SK-N-SH (cell line): ENCODE measurements at regions not wholly inside any gene's neighbourhood (a gene's known extent, or its start where the extent isn't known, plus 50 kb on each side); places are given as distances from the start of the nearest gene placed in this dataset.
"Not testable (repeated sequence)": the region's sequence is repeated elsewhere in the genome, so short reads cannot be mapped to it uniquely, and the experiment has no call there.

Experiments
- CTCF ChIA-PET: fragments of 300-600, 350-600 bp; formaldehyde crosslinking; extraction: SDS; loops from one replicate; lab custom pipeline; 2021; lab: Yijun Ruan, JAX
- POLR2A ChIA-PET: fragments of 350-600 bp; sonication (Branson Sonifier 250); formaldehyde crosslinking; extraction: SDS; loops from one replicate; lab custom pipeline; 2020; ENCODE audit warnings: antibody characterized with exemption, inconsistent platforms; lab: Yijun Ruan, JAX
- DNase-seq: peaks from one replicate; pipeline ENCODE4 v3.0.0; 2012
- H2AFZ ChIP-seq: fragments of 200-600 bp; sonication (generic); 2 replicates; pipeline ENCODE4 v1.8.1; 2016; ENCODE audit warnings: antibody characterized with exemption, mild to moderate bottlenecking, low read depth
- H3F3A ChIP-seq: fragments of 200-600 bp; sonication (generic); replicated peaks from 2 replicates; pipeline ENCODE3; 2016; ENCODE audit warnings: antibody characterized with exemption, mild to moderate bottlenecking; ENCODE audit not compliant: insufficient read depth
- H3K27ac ChIP-seq, 2 experiments: fragments of 200-500 bp in 1 of 2; fragments of 200-600 bp in 1 of 2; sonication (Bioruptor generic) in 1 of 2; sonication (generic), shearing (Covaris generic) in 1 of 2; 2 replicates each; pipeline versions ENCODE4 v1.5.1 to v1.6.1; 2014 to 2016; ENCODE audit warnings: low read depth in 2 of 2, inconsistent platforms in 1 of 2, low read length in 1 of 2, mild to moderate bottlenecking in 1 of 2, mixed read lengths in 1 of 2
- H3K27me3 ChIP-seq: fragments of 200-600 bp; sonication (generic), shearing (Covaris generic); 2 replicates; pipeline ENCODE4 v1.6.1; 2016; ENCODE audit warnings: mixed run types; ENCODE audit not compliant: insufficient read depth
- H3K36me3 ChIP-seq, 2 experiments: fragments of 200-500 bp in 1 of 2; fragments of 200-600 bp in 1 of 2; sonication (Bioruptor generic) in 1 of 2; sonication (generic) in 1 of 2; replicated peaks in 1 of 2; 2 replicates each; pipeline versions ENCODE3 to v1.5.1; 2014 to 2016; ENCODE audit warnings: low read length in 1 of 2, mild to moderate bottlenecking in 1 of 2; ENCODE audit not compliant: insufficient read depth in 2 of 2, control insufficient read depth in 1 of 2
- H3K4me1 ChIP-seq, 2 experiments: fragments of 200-500 bp in 1 of 2; fragments of 200-600 bp in 1 of 2; sonication (Bioruptor generic) in 1 of 2; sonication (generic), shearing (Covaris generic) in 1 of 2; 2 replicates each; pipeline versions ENCODE4 v1.5.1 to v1.6.1; 2014 to 2016; ENCODE audit warnings: low read depth in 1 of 2, low read length in 1 of 2, mixed run types in 1 of 2; ENCODE audit not compliant: insufficient read depth in 2 of 2, control insufficient read depth in 1 of 2
- H3K4me2 ChIP-seq: fragments of 200-600 bp; sonication (generic), shearing (Covaris generic); 2 replicates; pipeline ENCODE4 v1.6.1; 2017; ENCODE audit warnings: mixed run types
- H3K4me3 ChIP-seq, 2 experiments: fragments of 200-500 bp in 1 of 2; fragments of 200-600 bp in 1 of 2; sonication (Bioruptor generic) in 1 of 2; sonication (generic), shearing (Covaris generic) in 1 of 2; 2 replicates each; pipeline versions ENCODE4 v1.5.1 to v1.8.1; 2014 to 2016; ENCODE audit warnings: low read depth in 2 of 2, inconsistent platforms in 1 of 2, low read length in 1 of 2, mild to moderate bottlenecking in 1 of 2, mixed read lengths in 1 of 2, moderate library complexity in 1 of 2
- H3K79me2 ChIP-seq: fragments of 200-600 bp; sonication (generic); 2 replicates; pipeline ENCODE4 v1.8.1; 2017; ENCODE audit warnings: mild to moderate bottlenecking; ENCODE audit not compliant: insufficient read depth
- H3K9ac ChIP-seq: fragments of 200-600 bp; sonication (generic); 2 replicates; pipeline ENCODE4 v1.6.1; 2017; ENCODE audit warnings: mixed run types
- H3K9me2 ChIP-seq: fragments of 200-600 bp; sonication (generic); 2 replicates; pipeline ENCODE4 v1.6.1; 2017; ENCODE audit warnings: mixed run types
- H3K9me3 ChIP-seq: fragments of 200-600 bp; sonication (generic); 2 replicates; pipeline ENCODE4 v1.6.1; 2017; ENCODE audit warnings: mixed run types, mild to moderate bottlenecking, moderate library complexity
- H4K20me1 ChIP-seq: fragments of 200-600 bp; sonication (generic); 2 replicates; pipeline ENCODE4 v1.6.1; 2017; ENCODE audit warnings: mild to moderate bottlenecking, mixed run types; ENCODE audit not compliant: insufficient read depth
- ELF1 ChIP-seq: IDR thresholded peaks from 2 replicates; pipeline ENCODE4 v1.4.0; 2012
- EZH2phosphoT487 ChIP-seq: fragments of 200-600 bp; sonication (generic); IDR thresholded peaks from 2 replicates; pipeline ENCODE4 v1.6.1; 2017; ENCODE audit warnings: low read depth, mixed run types, mild to moderate bottlenecking, antibody characterized with exemption, moderate library complexity, borderline replicate concordance
- GABPA ChIP-seq: IDR thresholded peaks from 2 replicates; pipeline ENCODE4 v1.4.0; 2012; ENCODE audit warnings: low read depth, mild to moderate bottlenecking
- JUND ChIP-seq: IDR thresholded peaks from 2 replicates; pipeline ENCODE4 v1.4.0; 2012
- MXI1 ChIP-seq: IDR thresholded peaks from 2 replicates; pipeline ENCODE4 v1.6.1; 2012; ENCODE audit warnings: mild to moderate bottlenecking, low read depth, low read length, improper control_type of control experiment
- NFIC ChIP-seq: IDR thresholded peaks from 2 replicates; pipeline ENCODE4 v1.4.0; 2012; ENCODE audit warnings: borderline replicate concordance
- POLR2AphosphoS5 ChIP-seq: IDR thresholded peaks from 2 replicates; pipeline ENCODE4 v1.6.1; 2012; ENCODE audit warnings: low read depth, low read length
- RCOR1 ChIP-seq: fragments of 150-350 bp; IDR thresholded peaks from 2 replicates; pipeline ENCODE4 v1.6.1; 2017; ENCODE audit warnings: antibody characterized with exemption, low read length
- TAF1 ChIP-seq: IDR thresholded peaks from 2 replicates; pipeline ENCODE4 v1.6.1; 2012; ENCODE audit warnings: low read depth, mild to moderate bottlenecking, low read length, moderate library complexity, borderline replicate concordance
- WGBS: methylation state at CpG from one replicate; pipeline ENCODE4 v1.1.6; 2017; ENCODE audit warnings: low lambda C conversion rate; 5-methylcytosine and 5-hydroxymethylcytosine counted together
- TF ChIP-seq, protein P1 (sequence below): IDR thresholded peaks from 2 replicates; pipeline ENCODE4; 2012
- TF ChIP-seq, protein P2 (sequence below): IDR thresholded peaks from 2 replicates; pipeline ENCODE4 v1.6.1; 2012; ENCODE audit warnings: mild to moderate bottlenecking, low read depth, low read length, moderate library complexity
- TF ChIP-seq, protein P3 (sequence below): IDR thresholded peaks from 2 replicates; pipeline ENCODE4 v1.4.0; 2012; ENCODE audit warnings: low read depth, borderline replicate concordance
- TF ChIP-seq, protein P4 (sequence below): fragments of 200-600 bp; sonication (generic); IDR thresholded peaks from 2 replicates; pipeline ENCODE4 v1.6.1; 2017; ENCODE audit warnings: antibody characterized with exemption, mild to moderate bottlenecking, moderate library complexity
- TF ChIP-seq, protein P5 (sequence below): fragments of 150-350 bp; IDR thresholded peaks from 2 replicates; pipeline ENCODE4 v1.6.1; 2016; ENCODE audit warnings: mild to moderate bottlenecking, low read depth, low read length
- TF ChIP-seq, protein P6 (sequence below): IDR thresholded peaks from 2 replicates; pipeline ENCODE4 v1.4.0; 2012; ENCODE audit warnings: low read depth

DNA sequence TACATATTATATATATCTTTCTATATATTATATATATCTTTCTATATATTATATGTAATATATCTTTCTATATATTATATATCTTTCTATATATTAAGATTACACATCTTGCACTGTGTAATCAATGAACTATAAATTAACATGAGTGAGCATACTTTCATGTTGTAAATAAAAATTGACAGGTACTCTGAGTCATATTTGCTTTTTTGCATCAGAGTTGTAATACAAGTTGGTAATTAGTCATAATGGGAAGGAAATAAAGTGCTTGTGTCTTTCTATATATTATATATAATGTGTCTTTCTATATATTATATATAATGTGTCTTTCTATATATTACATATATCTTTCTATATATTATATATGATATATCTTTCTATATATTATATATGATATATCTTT is 172.5 kb upstream of the MAGI2 start:
- H4K20me1 ChIP-seq, H3K4me1 ChIP-seq, CTCF ChIA-PET, DNase-seq, H2AFZ ChIP-seq, H3K4me2 ChIP-seq, H3K9ac ChIP-seq, H3K27ac ChIP-seq, POLR2A ChIA-PET, H3K9me3 ChIP-seq, H3K9me2 ChIP-seq, H3K27me3 ChIP-seq, H3K4me3 ChIP-seq, H3K79me2 ChIP-seq, H3F3A ChIP-seq, H3K36me3 ChIP-seq: not testable (repeated sequence)

DNA sequence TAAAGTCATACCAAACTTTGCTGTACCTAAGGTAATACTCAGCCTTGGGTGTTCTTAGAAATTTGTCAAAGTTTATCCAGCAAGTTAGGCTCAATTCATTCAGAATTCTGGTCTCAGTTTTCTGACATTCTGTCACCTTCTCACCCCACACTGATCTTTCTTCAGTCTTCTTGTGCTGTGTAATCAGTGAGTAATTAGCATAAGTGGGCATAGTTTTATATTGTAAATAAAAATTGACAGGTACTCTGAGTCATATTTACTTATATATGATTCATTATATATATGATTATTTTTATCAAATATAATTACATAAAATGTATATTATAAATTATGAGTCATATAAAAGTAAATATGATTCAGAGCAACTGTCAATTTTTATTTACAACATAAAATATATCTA is 170.9 kb upstream of the MAGI2 start:
- Histone ChIP-seq H3K4me3 (no peak overlapping the region), H3K9me3 (no peaks in the 10 kb centered on the region; the same call in 1 of the 2 replicates), H4K20me1 (no peaks in the 10 kb centered on the region), H3K4me1 (no peaks in the 10 kb centered on the region; a peak in 1 of 4 replicates), H3K27me3 (no peaks in the 10 kb centered on the region), H3K9ac (no peak overlapping the region), H3K4me2 (no peak overlapping the region), H3K9me2 (no peaks in the 10 kb centered on the region), H3F3A (peaks cover 2% of the 10 kb centered on the region), H3K36me3 (no peaks in the 10 kb centered on the region), H3K27ac (no peak overlapping the region), H3K79me2 (no peaks in the 10 kb centered on the region), H2AFZ (no peak overlapping the region)
- no peak for DNase-seq
- TF ChIP-seq GABPA, result no peak
- CTCF ChIA-PET, result no interaction called here
- POLR2A ChIA-PET, result no interaction called here

DNA sequence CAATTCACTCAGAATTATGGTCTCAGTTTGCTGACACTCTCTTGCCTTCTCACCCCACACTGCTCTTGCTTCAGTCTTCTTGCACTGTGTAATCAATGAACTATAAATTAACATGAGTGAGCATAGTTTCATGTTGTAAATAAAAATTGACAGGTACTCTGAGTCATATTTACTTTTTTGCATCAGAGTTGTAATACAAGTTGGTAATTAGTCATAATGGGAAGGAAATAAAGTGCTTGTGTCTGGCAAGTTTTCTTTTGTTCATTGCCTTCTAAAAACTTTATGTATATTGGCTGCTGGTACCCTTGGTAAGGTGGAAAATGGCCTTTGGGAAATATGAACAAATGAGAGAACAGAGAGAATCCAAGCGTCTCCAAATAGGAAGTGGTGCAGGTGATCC is 169.3 kb upstream of the MAGI2 start:
- Histone ChIP-seq H2AFZ (no peak overlapping the region), H3F3A (no peaks in the 10 kb centered on the region), H3K27ac (no peak overlapping the region), H3K4me3 (no peak overlapping the region), H3K4me1 (no peaks in the 10 kb centered on the region; a peak in 1 of 4 replicates), H3K79me2 (no peaks in the 10 kb centered on the region), H3K9ac (no peak overlapping the region), H3K27me3 (no peaks in the 10 kb centered on the region), H4K20me1 (no peaks in the 10 kb centered on the region), H3K9me2 (no peaks in the 10 kb centered on the region), H3K9me3 (no peaks in the 10 kb centered on the region; the same call in 1 of the 2 replicates), H3K36me3 (no peaks in the 10 kb centered on the region), H3K4me2 (no peak overlapping the region)
- 98% methylated on average over 1 of the region's 1 CpG for WGBS
- no peak for DNase-seq
- POLR2A ChIA-PET, result no interaction called here
- CTCF ChIA-PET, result no interaction called here
- TF ChIP-seq, protein P1, sequence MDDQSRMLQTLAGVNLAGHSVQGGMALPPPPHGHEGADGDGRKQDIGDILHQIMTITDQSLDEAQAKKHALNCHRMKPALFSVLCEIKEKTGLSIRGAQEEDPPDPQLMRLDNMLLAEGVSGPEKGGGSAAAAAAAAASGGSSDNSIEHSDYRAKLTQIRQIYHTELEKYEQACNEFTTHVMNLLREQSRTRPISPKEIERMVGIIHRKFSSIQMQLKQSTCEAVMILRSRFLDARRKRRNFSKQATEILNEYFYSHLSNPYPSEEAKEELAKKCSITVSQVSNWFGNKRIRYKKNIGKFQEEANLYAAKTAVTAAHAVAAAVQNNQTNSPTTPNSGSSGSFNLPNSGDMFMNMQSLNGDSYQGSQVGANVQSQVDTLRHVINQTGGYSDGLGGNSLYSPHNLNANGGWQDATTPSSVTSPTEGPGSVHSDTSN, result no peak
- TF ChIP-seq, protein P2, sequence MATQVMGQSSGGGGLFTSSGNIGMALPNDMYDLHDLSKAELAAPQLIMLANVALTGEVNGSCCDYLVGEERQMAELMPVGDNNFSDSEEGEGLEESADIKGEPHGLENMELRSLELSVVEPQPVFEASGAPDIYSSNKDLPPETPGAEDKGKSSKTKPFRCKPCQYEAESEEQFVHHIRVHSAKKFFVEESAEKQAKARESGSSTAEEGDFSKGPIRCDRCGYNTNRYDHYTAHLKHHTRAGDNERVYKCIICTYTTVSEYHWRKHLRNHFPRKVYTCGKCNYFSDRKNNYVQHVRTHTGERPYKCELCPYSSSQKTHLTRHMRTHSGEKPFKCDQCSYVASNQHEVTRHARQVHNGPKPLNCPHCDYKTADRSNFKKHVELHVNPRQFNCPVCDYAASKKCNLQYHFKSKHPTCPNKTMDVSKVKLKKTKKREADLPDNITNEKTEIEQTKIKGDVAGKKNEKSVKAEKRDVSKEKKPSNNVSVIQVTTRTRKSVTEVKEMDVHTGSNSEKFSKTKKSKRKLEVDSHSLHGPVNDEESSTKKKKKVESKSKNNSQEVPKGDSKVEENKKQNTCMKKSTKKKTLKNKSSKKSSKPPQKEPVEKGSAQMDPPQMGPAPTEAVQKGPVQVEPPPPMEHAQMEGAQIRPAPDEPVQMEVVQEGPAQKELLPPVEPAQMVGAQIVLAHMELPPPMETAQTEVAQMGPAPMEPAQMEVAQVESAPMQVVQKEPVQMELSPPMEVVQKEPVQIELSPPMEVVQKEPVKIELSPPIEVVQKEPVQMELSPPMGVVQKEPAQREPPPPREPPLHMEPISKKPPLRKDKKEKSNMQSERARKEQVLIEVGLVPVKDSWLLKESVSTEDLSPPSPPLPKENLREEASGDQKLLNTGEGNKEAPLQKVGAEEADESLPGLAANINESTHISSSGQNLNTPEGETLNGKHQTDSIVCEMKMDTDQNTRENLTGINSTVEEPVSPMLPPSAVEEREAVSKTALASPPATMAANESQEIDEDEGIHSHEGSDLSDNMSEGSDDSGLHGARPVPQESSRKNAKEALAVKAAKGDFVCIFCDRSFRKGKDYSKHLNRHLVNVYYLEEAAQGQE, result no peak
- no peak for TF ChIP-seq ELF1
- no peak for TF ChIP-seq TAF1
- TF ChIP-seq, protein P3, sequence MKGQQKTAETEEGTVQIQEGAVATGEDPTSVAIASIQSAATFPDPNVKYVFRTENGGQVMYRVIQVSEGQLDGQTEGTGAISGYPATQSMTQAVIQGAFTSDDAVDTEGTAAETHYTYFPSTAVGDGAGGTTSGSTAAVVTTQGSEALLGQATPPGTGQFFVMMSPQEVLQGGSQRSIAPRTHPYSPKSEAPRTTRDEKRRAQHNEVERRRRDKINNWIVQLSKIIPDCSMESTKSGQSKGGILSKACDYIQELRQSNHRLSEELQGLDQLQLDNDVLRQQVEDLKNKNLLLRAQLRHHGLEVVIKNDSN, result no peak
- no peak for TF ChIP-seq JUND
- no peak for TF ChIP-seq RCOR1
- no peak for TF ChIP-seq NFIC
- TF ChIP-seq POLR2AphosphoS5, result no peak
- no peak for TF ChIP-seq MXI1
- no peak for TF ChIP-seq EZH2phosphoT487
- TF ChIP-seq, protein P4, sequence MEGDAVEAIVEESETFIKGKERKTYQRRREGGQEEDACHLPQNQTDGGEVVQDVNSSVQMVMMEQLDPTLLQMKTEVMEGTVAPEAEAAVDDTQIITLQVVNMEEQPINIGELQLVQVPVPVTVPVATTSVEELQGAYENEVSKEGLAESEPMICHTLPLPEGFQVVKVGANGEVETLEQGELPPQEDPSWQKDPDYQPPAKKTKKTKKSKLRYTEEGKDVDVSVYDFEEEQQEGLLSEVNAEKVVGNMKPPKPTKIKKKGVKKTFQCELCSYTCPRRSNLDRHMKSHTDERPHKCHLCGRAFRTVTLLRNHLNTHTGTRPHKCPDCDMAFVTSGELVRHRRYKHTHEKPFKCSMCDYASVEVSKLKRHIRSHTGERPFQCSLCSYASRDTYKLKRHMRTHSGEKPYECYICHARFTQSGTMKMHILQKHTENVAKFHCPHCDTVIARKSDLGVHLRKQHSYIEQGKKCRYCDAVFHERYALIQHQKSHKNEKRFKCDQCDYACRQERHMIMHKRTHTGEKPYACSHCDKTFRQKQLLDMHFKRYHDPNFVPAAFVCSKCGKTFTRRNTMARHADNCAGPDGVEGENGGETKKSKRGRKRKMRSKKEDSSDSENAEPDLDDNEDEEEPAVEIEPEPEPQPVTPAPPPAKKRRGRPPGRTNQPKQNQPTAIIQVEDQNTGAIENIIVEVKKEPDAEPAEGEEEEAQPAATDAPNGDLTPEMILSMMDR, result no peak
- TF ChIP-seq, protein P5, sequence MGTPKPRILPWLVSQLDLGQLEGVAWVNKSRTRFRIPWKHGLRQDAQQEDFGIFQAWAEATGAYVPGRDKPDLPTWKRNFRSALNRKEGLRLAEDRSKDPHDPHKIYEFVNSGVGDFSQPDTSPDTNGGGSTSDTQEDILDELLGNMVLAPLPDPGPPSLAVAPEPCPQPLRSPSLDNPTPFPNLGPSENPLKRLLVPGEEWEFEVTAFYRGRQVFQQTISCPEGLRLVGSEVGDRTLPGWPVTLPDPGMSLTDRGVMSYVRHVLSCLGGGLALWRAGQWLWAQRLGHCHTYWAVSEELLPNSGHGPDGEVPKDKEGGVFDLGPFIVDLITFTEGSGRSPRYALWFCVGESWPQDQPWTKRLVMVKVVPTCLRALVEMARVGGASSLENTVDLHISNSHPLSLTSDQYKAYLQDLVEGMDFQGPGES, result no peak
- TF ChIP-seq, protein P6, sequence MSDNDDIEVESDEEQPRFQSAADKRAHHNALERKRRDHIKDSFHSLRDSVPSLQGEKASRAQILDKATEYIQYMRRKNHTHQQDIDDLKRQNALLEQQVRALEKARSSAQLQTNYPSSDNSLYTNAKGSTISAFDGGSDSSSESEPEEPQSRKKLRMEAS, result no peak
